Caki2 (cell line): ENCODE measurements at regions not wholly inside any gene's neighbourhood (a gene's known extent, or its start where the extent isn't known, plus 50 kb on each side); places are given as distances from the start of the nearest gene placed in this dataset.
A peak's percentile ranks its signal among the peaks of the same experiment; 100 is the strongest.
"Not testable (repeated sequence)": the region's sequence is repeated elsewhere in the genome, so short reads cannot be mapped to it uniquely, and the experiment has no call there.

ENCODE experiments used
- DNase-seq: peaks from one replicate; pipeline ENCODE4 v3.0.0-alpha.2; 2015; ENCODE audit warnings: low read depth
- in situ Hi-C: cut with HindIII; loops from 2 replicates; pipeline ENCODE4 v1.10.0; 2016; ENCODE audit warnings: low sequenced_read_pairs, low pct_unique_long_range_greater_than_20kb, mixed read lengths

DNA sequence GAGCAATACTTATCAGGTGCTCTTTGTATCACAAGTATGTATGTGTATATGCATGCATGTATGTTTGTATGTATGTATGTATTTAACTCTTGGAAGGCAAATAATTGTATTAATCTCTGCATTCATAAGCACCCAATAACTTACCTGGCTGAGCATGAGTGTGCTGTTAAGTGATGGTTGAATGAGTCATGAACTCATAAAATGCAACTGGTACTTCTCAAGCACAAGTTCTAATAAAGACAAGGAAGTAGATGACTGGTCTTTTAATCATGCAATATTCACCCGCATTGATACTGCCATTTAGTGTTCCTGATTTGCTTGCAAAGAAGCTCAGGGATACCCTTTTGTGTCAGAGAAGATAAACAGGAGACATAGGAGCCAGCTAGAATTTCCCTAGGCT is 204.9 kb upstream of the TRPM3 start:
- no peak for DNase-seq
- in situ Hi-C loops, result no loop called here

DNA sequence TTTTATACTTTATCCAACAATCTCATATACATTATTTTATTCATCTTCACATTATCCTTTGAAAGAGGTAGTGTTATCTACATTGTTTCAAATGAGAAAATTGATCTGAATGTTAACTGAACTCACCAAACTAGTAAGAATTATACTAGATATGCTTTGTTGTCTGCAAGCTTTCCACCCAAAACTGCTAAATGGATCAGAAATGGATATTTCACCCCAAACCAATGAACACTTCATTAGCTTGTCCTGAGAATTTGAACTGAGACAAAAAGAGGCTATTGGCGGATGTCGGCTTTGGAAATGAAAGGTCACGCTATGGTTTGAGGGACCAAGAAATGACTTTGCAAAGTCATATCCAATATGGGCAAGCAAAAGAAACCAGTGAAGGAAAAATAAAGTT is 201.9 kb upstream of the TRPM3 start:
- in situ Hi-C loops, result no loop called here
- no peak for DNase-seq

DNA sequence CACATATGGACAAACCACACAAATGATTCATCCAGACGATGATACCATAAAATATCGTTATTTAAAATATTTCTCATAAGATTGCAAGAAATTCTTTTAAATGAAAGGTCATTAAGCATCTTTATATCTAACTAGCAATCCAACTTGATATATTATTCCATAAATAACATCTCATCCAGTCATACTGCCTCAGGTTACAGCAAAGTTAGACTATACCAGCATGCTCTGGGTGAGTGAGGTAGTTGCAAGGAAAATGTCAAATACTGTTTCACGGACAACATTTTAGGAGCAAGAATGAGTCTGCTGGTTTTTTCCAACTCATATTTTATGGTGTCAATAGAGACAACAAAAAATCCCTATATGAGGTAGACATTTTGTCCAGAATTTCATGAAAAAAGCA is 200.9 kb upstream of the TRPM3 start:
- in situ Hi-C loops, result no loop called here
- no peak for DNase-seq

DNA sequence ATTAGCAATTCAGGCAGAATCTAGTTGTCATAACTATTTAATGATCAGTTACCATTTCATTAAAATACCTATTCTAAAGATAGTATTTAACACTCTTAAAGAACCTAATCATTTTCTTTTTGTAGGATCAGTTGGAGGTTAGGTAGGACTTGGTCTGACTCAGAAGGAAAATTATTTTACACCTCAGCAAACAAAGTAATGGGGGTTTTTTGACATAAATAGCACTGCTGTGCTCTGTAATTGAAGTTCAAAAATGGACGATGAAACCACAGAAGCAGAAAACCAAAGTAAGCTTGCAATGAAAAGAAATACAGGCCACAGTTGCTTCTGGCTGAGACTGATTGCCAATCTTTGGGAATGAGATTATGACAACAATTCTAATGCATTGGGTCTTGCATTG is 187.0 kb upstream of the TRPM3 start:
- in situ Hi-C loops, result no loop called here
- DNase-seq, result no peak

DNA sequence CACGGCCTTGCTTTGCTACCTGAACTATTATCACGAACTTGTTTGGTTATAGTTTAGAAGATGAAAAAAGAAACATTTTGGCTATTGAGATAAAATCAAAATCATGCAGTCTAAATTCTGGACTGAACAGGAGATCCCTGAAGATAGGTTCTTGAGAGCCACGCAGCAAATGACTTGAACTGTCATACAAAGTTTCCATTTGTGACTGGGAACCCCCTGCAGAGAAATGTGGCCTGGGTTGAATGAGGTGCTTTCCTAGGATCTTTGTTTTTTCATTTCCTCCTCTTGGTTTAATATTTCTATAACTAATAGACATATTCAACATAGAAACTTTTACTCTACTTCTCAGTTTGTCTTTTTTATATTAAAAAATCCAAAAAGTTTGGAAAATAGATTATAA is 184.7 kb upstream of the TRPM3 start:
- in situ Hi-C loops, result no loop called here
- no peak for DNase-seq

DNA sequence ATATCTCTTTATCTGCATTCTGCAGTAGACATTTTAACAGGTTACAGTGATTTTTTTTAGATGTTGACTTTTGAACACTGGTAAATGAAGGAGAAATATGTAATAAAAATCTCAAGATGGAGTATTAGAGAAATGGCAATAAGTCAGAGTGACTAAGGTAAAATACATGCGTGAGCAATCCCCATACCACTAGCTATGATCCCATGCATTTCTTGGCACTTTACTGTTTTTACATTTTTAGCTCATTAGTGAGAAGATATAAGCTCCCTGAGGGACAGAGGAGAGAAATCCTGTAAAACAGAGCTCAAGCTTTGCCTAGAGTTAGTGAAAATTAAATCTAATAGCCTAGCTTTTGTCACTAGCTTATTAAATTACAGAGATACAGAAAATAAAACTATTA is 181.9 kb upstream of the TRPM3 start:
- no peak for DNase-seq
- in situ Hi-C loops, result no loop called here

DNA sequence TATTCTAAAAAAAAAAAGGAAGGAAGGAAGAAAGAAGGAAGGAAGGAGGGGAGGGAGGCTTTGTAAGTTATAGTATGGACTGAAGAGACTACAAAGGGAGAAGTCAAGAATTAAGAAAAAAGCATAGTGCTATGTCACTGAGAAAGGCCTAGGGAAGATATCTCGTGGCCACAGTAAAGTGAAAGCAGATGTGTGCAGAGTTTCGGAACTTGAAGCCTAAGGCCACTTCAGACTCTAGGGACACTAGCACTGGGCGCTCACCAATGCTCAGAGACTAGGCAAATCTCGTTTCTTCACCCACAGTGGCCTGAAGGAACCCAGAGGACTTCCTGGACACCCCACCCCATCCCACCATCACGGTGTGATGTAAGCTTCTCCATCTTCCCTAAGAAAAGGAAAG is 181.4 kb upstream of the TRPM3 start:
- in situ Hi-C loops, result no loop called here
- no peak for DNase-seq

DNA sequence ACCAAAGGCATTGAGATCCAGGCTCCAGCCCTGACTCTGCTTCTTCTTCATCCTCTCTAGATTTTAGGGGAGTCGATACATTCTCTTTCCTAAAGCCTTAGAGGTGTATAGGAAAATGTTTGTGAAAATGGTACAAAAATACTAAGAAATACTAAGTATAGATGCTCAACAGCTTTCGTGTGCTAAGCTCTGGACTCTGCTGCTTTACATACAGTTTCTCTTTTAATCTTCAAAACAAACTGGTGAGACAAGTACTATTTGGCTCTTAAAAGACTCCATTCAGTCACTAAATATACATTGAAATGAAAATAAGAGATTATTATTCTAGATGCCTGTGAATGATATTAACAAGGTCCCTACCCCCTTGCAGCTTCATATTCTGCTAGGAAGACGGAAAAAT is 174.5 kb upstream of the TRPM3 start:
- DNase-seq, result no peak
- in situ Hi-C loops, result no loop called here

DNA sequence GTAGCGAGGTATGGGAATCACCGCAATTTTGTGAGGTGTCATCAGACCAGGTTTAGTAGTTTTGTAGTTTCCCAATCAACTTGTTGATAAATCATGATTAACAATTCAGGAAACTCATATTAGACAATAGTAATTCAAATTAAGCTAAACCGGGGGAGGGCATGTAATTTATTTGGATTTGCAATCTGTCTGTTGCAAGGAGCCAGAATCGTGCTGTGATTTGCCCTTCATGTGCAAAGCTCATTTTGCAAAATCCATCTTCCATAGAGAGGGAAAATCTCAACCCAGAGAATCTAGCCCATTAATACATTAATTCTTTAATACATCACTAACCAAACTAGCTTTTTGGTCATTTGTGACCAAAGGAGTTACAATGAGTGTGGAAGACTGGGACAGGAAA is 164.7 kb upstream of the TRPM3 start:
- in situ Hi-C loops, result no loop called here
- DNase-seq, result no peak

DNA sequence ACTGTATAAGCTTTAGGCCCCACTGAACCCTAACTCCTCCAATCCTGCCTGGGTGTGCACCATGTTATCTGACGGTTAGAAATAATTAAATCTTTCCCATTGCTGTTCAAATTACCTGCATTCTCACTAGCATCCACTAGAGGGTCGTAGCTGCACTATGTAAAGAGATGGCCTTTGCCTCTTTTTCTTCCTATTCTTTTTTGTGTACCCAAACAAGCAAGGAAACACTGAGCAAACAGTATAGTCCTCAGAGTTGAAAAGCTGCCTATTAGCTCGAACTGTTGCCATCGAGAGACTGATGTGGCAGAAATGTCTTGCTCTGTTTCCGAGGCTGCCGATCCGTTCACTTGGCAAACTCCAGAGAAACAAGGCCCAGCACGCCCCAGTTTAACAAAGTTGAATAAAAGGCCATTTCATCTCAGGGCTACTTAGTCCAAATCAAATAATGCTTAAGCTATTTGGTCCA is 163.8 kb upstream of the TRPM3 start:
- peak; percentile 59 for DNase-seq
- in situ Hi-C loops, result no loop called here

DNA sequence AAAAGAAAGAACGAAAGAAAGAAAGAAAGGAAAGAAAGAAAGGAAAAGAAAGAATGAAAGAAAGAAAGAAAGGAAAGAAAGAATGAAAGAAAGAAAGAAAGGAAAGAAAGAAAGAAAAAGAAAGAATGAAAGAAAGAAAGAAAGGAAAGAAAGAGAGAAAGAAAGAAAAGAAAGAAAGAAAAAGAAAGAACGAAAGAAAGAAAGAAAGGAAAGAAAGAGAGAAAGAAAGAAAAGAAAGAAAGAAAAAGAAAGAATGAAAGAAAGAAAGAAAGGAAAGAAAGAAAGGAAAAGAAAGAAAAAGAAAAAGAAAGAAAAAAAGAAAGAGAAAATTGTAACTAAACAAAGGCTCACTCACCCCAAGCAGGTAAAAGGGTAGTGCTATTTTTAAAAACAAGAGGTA is 160.7 kb upstream of the TRPM3 start:
- DNase-seq, in situ Hi-C loops: not testable (repeated sequence)

DNA sequence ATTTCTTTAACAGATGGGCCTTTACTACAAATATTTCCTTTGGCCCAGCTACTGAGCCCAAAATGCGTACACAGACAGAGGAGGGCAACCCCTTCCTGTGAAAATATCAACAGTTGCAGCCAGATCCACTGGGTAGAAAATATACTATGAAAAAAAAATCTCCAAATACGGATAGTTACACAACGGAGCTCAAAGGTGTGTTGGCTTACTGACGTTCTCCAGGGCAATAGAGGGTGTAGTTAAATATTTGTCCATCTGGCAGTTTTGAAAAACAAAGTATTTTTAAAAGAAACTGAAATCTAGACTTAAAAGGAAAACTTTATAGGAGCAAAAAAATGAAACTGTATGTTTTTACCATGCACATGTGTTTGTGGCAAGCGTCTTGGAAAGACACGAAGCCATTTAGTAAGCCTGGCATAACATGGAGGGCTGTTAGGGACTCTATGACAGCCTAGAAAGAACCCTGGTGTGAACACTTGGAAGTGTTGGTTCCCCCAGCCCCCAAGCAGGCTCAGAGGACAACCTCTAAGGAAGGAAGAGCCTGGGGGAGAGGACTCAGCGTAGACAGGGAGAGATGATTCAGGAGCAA is 157.8 kb upstream of the TRPM3 start:
- DNase-seq, result no peak
- in situ Hi-C loops, result no loop called here

DNA sequence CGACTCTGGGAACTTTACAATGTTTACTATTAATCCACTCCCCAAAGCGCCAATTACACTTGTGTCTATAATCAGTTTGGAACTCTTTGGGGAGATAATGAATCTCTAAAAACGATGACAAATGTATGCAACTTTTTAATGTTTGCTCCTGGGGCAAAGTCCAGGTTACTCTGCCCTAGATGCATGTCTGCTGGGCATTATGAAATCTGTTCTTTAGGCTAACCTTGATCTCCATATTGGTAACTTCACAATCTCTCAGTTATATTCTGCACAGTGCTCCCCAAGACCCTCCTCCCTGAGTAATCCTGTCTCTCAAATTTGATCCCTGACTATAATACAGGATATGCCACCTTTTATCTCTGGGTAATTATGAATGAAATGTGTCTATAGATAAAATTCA is 152.2 kb upstream of the TRPM3 start:
- in situ Hi-C loops, result no loop called here
- no peak for DNase-seq

DNA sequence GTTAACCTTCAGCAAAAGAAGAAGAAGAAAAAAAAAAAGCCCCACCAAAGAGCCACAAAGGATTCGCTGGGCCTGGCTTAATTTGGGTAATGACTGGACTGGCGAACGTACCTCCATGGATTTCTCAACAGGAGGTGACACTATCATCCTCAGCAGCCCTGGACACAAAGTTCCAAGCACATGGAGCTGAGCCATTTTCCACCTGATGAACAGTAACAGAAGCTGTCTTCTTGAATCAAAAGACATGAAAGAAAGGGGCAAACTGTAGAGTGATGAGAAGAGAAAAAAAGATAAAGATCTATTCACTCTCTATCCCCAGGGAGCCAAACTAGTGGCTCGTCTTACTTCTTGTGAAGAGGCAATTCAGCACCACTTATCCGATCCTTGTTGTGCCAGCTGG is 150.2 kb upstream of the TRPM3 start:
- DNase-seq, result no peak
- in situ Hi-C loops, result no loop called here

DNA sequence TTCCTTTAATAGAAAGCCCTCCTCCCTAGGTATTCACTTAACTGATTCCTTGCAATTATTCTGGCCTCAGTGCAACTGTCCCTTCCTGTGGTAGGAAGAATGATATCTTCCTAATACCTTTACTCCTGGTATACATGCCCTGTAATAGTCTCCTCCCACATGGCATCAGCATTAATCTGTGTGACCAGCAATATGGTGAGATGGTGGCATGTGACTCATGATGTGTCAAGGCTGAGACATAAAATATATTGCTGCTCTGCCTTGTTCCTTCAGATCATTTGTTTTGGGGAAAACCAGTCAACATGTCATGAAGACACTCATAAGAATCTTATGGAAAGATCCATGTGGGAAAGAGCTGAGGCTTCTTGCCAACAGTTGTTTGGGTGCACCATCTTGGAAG is 149.1 kb upstream of the TRPM3 start:
- DNase-seq, result peak; percentile 22
- in situ Hi-C loops, result no loop called here

DNA sequence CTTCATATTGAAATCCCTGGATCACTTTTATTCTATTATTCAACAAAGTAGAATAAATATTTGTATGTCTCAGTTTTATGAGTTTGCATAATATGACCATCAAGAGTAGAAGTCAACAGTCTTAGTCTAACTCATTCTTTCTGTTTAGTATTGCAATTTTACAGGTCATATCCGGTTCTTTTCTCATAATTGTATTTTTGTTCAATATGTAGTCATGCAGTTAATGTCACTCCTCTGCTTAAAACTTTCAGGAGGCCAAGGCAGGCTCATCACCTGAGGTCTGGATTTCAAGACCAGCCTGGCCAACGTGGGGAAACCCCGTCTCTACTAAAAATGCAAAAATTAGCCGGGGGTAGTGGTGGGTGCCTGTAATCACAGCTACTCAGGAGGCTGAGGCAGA is 148.4 kb upstream of the TRPM3 start:
- in situ Hi-C loops, result no loop called here
- DNase-seq, result no peak

DNA sequence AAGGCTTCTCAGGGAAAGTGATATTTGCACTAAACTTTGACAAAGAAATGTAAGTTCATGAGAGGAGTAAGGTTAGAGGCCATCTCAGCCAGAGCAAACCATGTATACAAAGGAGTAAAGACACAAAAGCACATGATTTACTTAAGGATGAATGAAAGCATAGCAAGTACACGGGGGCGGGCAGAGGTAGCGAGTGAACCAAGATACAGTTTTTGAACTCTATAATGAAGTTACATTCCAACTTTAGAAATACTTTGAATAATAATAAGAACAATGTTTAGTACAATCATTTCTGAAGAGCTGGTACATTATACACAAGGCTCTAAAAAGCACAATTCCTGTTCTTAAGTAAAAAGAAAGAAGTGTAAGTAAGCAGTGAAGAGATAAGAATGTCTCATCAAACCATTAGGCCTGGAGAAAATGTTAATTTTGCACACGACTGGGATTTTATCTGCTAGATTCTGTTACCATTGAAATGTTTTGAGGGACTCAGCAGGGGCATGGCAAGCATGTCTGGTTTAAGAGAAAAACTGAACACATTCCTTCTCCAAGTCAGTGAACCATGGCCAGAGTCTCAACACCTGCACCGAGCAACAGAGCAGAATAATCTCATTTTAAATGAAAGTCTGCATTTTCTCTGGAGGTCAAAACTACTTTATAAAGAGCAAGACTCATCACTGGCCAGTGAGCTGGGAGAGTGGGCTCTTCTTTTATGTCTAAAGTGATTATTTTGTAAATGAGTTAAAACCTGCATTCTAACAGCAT is 147.6 kb upstream of the TRPM3 start:
- in situ Hi-C loops, result no loop called here
- no peak for DNase-seq

DNA sequence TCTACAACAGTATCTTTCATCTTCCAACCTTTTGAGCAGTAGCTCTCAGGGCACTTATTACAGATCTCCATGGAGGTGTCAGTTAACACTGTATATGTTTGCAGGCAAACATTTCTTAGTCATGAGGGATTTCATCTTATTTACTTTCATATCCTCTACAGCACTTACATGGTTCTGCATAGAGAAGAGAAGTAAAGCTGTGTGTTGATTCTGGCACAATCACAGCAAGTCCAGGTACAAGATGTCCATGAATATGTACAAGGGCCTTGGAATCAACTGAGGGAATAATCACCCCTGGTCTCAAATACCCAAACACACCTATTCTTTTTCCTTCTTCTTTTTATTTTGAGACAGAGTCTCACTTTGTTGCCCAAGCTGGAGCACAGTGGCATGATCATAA is 142.0 kb upstream of the TRPM3 start:
- in situ Hi-C loops, result no loop called here
- no peak for DNase-seq

DNA sequence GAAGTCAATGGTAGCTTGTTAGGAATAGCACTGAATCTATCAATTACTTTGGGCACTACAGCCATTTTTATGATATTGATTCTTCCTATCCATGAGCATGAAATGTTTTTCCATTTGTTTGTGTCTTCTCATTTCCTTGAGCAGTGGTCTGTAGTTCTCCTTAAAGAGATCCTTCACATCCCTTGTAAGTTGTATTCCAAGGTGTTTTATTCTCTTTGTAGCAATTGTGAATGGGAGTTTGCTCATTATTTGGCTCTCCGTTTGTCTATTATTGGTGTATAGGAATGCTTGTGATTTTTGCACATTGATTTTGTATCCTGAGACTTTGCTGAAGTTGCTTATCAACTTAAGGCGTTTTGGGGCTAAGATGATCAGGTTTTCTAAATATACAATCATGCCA is 139.0 kb upstream of the TRPM3 start:
- in situ Hi-C loops, DNase-seq: not testable (repeated sequence)

DNA sequence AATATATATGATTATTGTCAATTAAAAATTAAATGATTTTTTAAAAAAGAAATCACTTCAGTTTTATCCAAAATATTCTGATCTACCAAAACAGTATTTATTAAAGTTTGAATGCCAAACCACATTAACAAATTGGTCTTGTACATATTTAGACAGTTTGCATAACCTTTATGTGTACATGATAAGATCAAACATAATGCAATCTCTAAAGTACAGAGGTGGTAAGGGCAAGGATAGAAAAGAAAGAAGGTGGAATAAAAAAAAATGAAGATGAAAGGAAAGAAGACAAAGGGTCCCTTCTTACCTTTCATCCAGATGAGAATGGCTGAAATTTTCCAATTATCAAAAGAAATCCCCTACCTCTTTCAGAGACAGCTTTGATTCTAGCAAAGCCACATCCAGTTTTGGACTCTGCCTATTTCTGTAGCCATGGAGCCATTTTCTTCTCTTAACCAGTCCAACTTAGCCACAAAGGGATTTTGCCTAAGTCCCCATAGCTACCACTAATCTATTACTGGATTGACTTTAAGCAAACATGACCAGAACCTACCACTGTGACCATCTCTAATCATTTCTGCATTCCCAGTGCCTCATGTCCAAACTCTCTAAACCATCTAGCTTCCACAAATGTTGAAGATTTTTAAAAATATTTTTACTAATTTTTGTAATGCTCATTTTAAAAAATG is 133.3 kb upstream of the TRPM3 start:
- no peak for DNase-seq
- in situ Hi-C loops, result no loop called here
